ENCODE measurements at regions not wholly inside any gene's neighbourhood (a gene's known extent, or its start where the extent isn't known, plus 50 kb on each side); places are given as distances from the start of the nearest gene placed in this dataset.
"Not testable (repeated sequence)": the region's sequence is repeated elsewhere in the genome, so short reads cannot be mapped to it uniquely, and the experiment has no call there.

DNA sequence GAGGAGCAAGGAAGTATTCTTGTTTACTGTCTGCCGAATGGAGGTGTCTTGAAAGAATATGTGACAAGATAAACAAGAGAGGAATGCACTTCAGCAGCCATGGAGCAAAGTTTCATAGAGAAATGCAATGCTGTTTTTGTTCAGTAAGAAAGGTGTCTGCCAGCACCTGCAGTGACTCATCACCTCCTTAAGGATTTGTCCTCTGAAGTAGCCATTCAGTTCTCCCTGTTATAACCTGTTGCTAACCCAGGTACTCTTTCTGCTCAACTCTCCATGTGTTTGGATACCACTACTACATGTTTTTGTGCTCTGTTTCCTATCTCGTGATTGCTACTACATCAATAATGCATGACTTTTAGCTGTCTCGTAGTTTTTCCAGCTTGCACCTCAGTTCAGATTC is 328.9 kb downstream of the CHL1 start:
- no peak for DNase-seq

DNA sequence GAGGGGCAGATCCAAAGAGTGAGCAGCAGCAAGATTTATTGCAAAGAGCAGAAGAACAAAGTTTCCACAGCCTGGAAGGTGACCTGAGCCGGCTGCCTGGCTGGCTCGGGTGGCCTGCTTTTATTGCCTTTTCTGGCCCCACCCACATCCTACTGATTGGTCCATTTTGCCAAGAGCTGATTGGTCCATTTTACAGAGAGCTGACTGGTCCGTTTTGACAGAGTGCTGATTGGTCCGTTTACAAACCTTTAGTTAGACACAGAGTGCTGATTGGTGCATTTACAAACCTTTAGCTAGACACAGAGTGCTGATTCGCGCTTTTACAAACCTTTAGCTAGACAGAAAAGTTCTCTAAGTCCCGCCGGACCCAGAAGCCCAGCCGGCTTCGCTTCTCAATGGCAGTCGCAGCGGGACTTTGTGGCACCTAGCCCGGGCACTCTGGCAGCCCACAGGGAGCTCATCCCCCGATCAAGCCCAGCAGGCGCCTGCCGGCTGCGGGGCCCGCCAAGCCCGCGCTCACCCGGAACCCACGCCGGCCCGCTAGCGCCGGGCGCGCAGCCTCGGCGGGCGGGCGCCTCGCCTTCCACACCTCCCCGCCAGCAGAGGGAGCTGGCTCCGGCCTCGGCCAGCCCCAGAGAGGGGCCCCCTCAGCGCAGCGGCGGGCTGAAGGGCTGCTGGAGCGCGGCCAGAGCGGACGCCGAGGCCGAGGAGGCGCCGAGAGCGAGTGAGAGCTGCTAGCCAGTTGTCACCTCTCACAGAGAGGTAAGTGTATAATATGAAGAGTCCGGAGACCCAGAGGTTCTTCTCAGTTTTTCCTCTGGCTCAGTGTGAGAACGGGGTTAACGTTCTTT is 339.2 kb downstream of the CHL1 start:
- DNase-seq, result no peak

DNA sequence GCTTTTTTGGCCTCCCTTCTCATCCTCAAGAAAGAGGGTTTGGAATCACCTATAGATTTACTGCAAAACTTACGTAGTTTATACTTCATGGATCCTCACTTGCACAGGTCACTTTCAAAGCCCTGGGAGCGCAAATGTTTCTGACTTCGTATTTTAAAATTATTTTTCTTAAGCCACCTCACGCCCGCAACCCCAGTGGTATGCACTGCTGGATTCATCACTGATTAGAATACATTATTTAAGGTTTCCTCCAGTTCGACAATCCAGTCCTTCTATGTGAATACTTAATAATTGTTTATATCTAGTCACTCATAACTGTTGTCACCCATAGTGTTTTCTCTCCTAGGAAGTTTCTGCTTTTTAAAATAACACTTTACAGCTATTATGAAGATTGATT is 339.9 kb downstream of the CHL1 start:
- DNase-seq, result no peak

DNA sequence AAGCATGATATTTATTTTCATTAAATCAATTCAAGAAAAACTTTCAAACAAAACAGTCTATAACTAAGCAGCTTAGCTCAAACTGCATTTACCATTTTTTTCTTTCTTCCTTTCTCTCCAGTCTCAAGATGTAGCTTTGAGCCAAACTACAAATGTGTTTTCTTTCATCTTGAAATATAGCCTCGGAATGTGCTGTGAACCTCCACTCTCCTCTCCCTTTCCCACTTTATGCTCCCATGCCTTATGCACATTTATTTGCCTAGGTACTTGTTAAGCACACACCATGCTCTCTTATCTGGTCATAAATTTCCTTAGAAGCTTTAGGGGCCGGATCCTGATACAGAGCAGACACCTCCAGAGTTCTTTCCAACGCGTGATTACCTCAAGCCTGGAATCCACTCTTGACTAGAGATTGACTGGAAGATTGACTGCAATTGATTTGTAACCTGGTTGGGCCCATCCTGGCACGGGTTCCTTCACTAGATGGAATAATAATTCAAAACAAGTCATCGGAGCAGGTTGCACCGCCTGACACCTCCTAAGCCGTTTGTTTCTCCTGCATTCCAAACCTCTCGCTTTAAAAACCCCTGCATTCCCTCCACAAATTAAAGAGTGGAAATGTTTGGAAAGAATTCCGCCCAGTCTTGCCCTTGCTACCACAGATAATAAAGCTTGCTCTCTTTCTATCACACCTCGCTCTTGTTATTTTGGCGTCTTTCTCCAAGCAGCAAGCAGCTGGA is 344.7 kb downstream of the CHL1 start:
- no peak for DNase-seq

DNA sequence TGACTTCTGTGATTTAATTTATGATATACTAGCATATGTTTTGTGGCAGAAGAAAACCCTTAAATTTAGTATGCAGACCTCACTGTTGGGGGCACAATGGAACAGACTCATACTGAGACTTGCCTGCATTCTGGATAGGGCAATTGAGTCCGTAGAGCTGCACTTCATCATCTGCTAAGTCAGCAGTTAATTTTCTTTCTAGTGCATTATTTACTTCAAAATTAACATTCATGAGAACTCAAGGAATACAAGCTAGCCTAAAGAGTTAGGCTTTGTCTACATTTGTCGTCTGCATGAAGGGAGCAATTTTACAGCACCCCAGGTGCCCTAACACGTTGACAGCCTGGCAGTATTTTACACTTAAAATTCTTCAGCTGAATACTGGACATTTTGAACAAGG is 345.5 kb downstream of the CHL1 start:
- no peak for DNase-seq

DNA sequence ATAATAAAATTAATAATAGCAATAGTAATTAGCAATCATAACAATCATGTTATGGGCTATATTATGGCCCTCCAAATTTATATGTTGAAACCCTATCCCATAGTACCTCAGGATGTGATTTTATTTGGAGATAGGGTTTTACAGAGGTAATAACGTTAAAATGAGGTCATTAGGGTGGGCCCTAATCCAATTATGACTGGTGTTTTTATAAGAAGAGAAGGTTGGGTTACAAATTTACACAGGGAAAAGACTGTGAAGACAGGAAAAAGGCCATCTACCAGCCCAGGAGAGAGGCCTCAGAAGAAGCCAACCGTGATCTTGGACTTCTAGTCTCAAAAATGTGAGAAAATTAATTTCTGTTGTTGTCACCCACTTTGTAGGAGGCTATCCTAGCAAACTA is 353.1 kb downstream of the CHL1 start:
- DNase-seq, result no peak

DNA sequence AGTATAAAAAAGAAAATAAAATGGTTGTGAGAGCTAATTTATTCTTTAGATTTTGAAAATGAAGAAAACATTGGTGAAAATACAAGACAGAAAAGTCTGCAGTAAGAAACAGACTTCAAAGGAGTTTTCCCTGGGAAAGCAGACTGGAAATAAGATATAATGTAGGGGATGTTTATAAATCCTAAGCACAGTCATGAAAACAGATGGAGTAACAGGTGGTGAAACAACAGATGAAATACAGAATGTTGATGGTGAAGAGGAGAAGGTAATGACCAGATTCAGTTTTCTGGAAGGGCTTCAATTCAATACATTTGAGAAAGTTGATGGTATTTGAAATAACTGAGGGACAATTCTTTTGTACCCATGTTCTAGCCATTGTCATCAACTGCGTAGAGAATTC is 353.9 kb downstream of the CHL1 start:
- no peak for DNase-seq

DNA sequence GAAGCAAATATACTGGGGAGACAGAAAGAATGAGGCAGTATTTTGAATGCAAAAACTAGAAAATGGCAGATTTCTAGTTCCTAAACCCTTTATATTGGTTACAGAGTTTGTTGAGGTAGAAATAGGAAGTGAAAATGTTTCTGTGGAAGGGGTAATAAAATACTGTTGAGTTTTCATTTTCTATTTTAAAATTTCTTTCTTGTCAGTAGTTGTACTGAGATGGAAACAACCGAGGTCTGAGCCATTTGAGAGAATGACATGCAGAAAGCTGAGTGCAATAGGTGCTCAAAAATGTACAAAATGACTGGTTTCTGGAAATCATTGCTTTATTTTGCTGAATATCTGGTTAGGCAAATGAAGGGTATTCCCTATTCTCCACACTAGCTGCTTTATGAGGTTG is 361.4 kb downstream of the CHL1 start:
- no peak for DNase-seq

DNA sequence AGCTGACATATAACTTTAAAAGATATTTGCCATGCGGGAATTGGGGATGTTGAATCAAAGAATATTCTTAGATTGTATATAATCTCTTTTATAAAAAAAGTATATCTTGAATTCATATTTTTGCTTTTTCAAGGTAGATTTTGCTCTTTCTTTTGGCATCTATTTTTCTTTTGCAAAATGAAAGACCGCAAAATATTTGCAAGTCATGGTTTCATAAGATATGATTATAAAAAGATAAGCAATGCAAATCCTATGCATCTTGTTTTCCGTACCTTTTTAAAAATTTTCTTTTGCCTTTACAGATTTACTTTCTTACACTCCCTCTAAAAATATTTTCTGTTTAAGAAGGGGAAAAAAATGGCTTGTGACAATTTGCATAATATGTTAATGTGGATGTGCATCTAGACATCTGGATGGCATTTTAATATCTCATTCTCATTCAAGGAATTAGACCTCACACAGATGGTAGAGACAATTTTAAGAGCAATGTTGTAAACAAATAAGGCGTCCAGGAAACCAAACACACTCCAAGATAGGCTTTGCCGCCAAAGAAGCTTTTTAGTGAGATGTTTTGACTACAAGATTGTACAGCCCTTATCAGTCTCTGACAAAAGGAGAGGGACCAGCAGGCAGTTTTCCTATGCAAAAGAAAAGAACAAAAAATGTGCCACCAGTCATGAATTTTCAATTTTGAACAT is 371.1 kb downstream of the CHL1 start:
- no peak for DNase-seq

DNA sequence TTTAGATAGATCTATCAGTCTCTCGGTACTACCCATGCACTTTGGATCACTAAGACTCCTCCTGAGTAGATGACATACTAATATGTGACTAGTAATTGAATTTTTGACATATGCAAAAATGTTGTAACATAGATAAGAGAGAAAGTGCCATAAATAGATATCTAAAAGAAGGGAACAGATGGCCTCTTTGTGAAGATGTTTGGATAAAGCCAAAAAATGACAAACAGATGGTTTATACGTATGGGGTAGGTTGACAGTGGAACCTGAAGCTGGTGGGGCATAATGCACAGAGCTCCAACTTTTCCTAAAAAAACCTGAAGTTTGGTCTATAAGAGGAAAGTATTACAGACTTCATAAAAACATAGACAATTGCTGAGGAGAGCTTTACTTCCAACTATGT is 383.0 kb downstream of the CHL1 start:
- not testable (repeated sequence) for DNase-seq

DNA sequence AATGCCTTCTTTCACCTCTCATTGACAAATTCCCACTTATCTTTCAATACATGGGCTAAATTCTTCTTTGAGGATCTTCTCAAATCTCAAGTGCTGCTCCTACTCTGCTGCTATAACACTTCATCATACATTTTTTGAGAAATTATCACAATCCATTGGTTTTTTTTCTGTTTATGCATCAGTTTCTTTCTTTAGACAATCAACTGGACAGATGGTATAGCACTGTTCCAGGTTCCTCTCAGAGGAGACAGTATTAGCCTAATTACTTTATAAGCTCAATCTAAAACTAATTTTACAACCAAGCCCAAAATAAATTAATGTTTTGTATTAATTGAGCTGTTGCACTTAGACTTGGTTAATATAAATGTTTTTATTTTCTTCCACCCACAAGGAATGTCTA is 392.5 kb downstream of the CHL1 start:
- not testable (repeated sequence) for DNase-seq

DNA sequence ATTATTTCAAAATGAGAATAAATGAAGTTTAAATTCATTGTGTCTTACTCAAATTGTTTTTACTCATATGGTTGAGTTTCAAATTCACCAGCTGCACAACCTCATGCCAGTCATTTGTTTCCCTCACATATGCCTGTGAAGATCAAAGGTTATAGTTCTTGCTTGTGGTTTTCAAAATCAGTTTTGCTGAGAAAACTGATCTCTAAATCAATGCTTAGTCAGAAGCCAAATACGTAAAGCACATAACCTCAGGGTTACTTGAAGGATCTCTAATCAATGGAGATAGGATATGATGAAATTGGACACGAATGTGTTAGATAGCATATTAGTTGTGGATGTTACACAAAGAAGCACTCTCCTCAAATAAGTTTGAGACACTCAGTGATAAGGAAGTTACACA is 400.7 kb downstream of the CHL1 start:
- not testable (repeated sequence) for DNase-seq

DNA sequence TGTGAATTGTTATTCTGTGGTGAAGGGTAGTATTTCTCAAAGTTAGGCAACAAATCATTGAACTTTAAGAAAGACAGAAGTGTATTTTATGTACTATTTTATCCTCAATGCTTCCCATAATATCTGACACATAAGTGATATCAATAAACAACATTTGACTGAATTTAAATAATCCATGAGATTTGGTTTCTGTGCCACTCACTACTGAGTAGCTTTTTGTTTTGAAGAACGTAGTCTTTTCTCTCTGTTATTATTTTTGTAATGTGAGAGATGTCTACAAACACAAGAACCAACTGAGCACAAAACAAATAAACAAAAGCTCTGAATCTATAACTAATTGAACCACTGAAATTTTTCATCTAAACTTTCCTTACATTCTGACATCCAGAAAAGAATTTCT is 401.2 kb downstream of the CHL1 start:
- DNase-seq, result not testable (repeated sequence)

DNA sequence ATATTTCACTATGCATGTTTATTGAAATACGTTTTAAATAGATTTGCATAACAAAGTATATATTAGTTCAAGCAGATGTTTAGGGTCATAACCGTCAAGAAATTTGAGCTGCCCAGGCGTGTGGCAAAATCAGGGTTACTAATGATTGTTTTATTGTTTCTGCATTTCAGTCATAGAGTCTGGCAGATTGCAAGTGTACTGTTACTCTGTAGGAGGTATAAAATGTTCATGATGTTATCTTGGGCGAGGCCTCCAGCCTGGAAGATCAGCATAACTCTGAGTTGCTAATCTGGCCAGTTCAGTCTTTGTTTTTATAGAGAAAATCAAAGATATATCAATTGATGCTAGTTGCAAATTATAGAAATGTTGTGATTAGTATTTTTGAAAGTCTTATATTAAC is 410.9 kb downstream of the CHL1 start:
- DNase-seq, result not testable (repeated sequence)

DNA sequence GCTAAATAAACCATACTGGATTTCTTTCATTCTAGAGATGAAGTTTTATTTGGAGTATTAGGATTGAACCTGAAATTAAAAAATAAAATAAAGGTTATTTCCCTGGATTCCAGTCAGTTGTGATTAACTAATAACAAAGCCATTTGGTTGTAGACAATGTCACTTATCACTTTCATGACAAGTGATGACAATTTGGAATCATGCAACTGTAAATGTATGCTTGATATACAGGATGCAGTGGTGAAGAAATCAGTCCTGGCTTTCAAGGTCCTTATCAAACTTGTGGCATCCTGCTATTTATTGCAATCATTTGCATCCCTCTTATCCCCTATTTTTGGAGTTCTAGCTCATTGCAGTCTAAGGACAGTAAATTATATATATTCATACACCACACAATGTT is 425.2 kb downstream of the CHL1 start:
- DNase-seq, result no peak

DNA sequence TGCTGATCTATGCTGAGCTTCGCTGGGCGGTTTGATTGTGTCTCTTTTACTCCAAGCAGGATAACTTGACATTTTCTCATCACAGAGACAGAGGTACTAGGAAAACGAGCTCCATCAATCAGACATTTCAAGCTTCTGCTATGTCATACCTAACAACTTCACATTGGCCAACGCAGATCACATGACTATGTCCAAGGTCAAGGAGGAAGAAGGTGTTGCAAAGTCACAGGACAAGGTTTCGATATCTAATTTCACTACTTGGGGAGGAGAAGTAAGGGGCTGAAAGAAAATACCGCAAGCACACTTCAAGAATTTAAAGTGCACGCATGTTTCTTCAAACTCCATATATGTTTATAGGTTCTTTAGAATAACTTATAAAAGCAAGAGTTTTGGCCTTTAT is 425.8 kb downstream of the CHL1 start:
- no peak for DNase-seq

DNA sequence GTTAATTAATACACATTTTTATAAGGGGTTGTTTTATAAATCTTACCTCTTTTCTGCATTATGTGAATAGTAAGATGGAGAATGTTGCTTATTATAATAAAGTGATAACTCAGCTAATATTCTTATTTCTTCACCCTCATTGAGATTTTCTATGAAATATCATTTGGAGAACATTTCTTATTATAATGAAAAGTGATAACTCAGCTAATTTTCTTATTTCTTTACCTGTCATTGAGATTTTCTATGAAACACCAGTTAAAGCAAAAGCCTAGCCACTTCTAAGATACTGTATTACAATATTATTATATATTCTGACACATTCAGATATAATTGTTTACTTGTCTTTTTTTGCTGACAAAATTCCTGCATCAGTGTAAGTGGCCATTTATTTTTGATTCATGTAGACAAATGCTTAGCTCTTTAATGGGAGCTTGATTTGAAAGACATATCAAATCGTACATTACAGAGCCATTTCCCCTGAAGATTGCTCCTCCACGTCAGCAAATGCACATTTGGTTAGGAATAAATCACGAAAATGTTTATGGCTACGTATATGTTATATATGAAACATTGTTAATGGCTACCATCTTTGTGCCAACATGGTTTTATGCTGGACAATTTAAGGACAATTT is 427.5 kb downstream of the CHL1 start:
- no peak for DNase-seq

DNA sequence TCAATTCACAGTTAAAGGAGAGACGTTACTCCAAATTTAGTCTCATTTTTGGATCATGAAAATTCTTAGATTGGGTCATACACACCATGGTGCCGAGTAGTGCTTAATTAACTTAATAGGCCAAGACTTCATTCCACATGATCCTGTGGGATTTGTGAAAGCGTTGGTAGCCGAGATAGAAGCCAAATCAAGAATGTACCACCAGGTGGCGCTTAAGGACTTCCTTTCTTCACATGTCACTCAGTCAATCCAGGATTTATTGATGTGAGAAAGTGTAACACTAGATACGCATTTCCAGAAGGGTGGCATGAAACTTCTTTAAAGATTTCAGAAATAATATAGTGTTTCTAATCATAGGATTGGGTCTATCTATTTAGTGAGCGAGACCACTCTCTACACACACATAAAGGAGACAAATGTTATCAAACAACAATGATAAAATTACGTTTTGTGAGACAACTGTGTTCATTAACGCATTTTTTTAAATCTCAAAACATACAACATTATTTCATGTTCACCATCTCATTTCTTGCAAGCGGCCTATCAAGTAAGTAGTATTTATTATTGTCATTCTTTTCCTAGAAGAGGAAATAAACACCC is 436.1 kb downstream of the CHL1 start:
- peak; percentile 39 to 53 for DNase-seq

DNA sequence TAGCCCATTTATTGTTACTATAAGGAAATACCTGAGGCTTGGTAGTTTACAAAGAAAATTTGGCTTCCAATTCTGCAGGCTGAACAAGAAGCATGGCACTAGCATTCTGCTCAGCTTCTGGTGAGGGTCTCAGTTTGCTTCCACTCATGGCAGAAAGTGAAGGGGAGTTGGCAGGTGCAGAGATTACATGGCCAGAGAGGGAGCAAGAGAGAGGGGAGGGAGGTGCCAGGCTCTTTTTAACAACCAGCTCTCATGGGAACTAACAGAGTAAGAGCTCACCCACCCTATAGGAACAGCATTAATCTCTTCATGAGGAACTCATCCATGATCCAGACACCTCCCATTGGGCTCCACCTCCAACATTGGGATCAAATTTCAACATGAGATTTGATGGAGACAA is 437.9 kb downstream of the CHL1 start:
- no peak for DNase-seq

DNA sequence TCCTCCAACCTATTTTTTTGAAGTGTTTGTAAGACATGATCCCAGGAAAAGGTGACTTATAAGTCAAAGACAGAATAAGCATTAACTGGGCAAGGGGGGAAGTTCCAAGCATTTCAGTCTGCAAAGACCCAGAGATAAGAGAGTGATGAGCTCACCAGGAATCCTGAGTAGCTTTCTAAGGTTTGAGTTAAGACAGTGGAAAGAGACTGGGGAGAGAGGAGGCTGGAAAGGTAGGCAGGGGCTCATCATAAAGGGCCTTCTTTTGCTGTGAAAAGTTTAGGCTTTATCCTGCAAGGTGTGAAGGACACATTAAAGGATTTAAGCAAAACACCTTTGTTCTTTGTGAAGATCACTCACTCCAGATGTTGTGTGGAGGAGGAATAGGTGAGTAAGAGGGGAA is 438.8 kb downstream of the CHL1 start:
- DNase-seq, result no peak

DNA sequence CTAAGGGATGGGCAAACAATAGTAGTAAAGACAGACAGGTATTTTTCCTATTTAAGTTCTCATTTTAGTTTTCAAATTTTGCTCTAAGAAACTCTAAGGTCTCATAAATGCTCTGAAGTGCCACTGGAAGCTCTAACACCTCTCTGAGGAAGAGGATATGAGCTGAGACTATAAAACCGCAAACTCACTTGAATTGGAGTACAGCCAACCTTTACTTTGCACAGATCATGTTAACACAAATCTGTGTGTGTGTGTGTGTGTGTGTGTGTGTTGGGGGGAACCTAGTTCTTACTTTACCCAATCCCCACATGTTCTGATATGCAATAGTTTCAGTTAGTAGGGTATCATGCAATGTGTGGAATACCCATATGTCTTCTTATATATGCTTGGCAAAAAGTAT is 446.8 kb downstream of the CHL1 start:
- DNase-seq, result no peak

DNA sequence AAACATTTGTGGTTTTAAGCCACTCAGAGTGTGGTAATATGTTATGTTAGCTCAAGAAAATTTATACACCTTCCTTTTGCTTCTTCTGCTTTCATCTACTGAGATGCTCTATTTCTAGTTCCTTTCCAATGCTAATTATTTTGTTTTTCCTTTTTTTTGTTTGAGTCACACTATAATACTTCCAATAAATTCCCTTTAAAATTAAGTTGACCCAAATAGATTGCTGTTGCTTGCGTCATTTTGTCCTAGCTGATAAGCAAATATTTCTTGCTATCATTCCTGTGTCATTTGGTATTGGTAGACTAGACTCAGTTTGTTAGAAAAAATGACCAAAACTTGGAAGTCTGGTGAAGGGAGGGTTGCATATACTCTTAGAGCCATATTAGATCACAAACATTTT is 437.0 kb upstream of the CNTN6 start:
- no peak for DNase-seq

DNA sequence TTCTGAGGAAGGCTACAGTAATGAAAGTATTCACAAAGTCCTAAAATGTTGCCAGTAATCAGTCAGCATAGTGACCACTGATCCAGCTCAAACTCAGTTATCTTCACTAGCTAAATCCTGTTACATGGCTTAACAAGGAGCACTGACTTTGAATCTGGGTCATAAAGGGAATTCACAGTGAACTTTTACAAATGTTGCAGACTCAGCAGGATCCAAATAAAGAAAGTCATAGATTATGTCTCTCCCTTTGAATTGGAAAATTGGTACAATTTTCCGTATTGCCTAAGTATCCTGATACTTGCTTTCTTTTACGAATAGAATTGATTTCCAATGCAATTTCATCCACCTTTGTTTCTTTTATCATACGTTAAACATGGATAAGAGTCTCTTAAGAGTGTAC is 431.5 kb upstream of the CNTN6 start:
- DNase-seq, result no peak

All from inflammatory macrophage (primary cell).